GM21447 (cell line): ENCODE measurements at regions not wholly inside any gene's neighbourhood (a gene's known extent, or its start where the extent isn't known, plus 50 kb on each side); places are given as distances from the start of the nearest gene placed in this dataset.
A peak's percentile ranks its signal among the peaks of the same experiment; 100 is the strongest.
"Not testable (repeated sequence)": the region's sequence is repeated elsewhere in the genome, so short reads cannot be mapped to it uniquely, and the experiment has no call there.

ENCODE experiments used
- ATAC-seq: cut with Tn5 transposase; IDR thresholded peaks from one replicate; pipeline ENCODE4 v1.9.1; 2021; ENCODE audit not compliant: unreplicated experiment

- ATAC-seq: no peak
These were observed 189.0 kb upstream of the HES1 start for GRCh38 chr3:193946945-193947344.

GRCh38 chr3:193947596-193947995 is 188.4 kb upstream of the HES1 start:
- no peak for ATAC-seq

DNA sequence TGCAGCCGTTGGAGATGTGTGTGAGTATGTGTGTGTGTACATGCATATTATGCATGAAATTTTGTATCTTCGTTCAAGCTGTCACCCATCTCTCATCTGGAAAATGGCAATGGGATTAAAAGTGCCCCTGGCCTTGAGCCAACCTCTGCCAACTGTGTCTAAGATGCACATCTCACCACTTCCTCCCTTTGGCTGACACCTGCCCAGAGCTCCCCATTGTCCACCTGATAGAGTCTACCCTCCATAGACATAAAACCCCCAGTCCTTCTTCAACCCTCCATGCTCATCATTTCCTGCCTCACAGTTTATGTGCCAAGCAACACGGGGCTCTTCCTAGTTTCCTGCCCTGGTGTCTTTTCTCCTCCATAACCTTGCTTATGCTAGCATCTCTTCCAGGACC is 187.5 kb upstream of the HES1 start:
- ATAC-seq: no peak

GRCh38 chr3:193951859-193952258 is 184.1 kb upstream of the HES1 start:
- ATAC-seq: no peak

- no peak for ATAC-seq
These were observed 181.2 kb upstream of the HES1 start for GRCh38 chr3:193954752-193955151.

DNA sequence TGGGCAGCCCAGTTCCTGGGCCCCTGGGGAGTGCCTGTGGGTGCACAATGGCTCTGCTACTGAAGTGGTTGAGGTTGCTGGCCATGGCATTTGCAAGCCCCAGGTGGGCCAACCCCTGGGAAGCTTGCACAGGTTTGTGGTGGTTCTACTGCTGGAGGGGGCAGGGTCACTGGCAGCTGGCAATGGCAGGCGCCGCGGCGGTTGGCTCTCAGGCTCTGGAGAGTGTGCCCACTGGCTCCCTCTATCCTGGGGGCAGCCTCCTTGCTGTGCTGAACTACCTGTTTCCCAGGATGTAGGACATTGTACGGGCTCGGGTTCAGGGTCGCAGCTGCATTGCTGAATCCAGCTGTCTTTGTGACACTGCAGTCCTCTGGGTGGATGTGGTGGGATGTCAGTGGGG is 180.2 kb upstream of the HES1 start:
- ATAC-seq: no peak

DNA sequence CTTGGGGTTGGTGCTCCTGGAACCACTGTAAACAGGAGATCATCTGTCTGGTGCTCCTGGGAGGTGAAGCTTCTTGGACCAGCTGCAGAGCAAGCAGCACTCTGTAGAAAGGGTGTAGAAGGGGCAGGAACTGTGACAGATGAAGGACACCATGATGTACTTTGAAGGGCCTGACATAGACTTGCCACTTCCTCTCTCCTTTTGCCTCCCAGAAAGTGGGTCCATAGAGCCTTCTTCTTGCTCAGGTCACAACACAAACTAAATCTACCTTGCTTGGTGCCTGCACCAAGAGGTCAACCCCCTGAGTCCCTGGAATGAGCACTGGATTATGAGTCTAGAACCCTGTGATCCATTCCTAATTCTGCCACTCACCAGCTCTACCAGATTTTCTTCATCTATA is 176.1 kb upstream of the HES1 start:
- ATAC-seq: no peak

DNA sequence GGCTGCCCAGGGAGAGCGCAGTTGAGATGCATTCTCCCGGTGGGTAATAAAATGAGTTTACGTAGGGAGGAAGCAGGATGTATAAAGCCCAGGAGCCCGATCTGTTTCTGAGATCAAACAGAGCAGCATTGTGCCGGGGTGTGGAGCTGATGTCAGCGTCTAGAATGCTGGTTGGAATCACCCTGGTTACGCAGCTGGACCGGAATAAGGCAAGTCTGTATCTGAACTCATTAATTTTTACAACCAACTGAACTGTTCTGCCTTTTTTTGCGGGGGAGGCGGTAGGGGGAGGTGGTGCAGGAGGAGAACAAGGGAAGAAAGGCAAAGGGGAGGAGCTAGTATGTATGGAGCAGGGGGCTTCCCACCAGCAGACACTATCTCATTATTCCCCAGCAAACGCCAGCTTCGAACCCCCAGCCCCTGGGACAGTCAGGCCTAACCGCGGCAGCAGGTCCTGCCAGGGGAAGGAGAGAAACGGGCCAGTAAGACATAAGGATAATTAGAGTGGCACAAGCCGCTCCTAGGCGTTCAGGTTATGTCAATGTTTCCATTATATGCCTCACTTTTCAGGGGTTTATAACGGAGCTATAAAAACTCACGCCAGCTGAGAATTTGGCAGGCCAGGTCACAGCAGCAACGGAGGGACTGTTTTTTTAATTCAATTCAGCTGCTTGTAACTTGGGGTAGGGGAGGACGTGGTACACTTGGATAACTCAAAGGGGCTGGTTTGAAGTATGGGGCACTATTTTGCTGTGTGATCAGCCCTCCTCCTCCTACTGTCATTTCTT is 175.3 kb upstream of the HES1 start:
- ATAC-seq: no peak

GRCh38 chr3:193962986-193963685 is 172.8 kb upstream of the HES1 start:
- ATAC-seq: no peak

DNA sequence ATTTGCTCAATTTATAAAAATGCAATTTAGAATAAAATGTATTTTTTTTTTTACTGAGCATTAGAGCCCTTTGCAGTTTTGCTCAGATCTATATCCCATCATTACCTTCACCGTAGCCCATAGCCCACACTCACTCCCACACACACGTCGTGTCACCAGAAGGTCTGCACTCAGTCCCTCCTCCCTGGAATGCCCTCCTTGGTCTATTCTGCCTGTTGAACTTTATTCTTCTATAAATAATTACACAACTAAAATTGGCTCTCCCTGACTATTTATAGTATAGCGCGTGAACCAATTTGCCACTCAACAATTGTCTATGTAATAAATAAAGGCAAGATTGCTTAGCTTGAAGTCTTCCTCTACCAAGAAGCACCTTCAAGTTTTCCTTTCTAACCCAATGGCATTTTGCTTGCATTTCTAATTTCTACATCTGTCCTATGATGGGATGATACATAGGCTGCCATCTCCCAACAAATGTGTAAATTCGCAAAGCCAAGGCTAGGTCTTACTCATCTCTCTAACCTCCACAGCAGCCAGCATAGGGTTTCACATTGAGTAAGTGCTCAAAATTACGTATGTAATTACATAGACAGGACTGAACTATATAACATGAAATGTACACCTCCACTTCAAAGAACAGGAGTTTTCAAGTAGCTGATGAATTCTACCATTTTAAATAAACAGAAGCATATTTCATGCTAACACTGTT is 172.0 kb upstream of the HES1 start:
- peak; percentile 84 for ATAC-seq

GRCh38 chr3:193964517-193964880 is 171.4 kb upstream of the HES1 start:
- ATAC-seq: no peak

GRCh38 chr3:193968380-193968974 is 167.5 kb upstream of the HES1 start:
- ATAC-seq: no peak

GRCh38 chr3:193970131-193970772 is 165.7 kb upstream of the HES1 start:
- not testable (repeated sequence) for ATAC-seq

GRCh38 chr3:193970773-193971206 is 165.2 kb upstream of the HES1 start:
- peak; percentile 25 for ATAC-seq

GRCh38 chr3:193971261-193971751 is 164.6 kb upstream of the HES1 start:
- peak; percentile 80 for ATAC-seq

DNA sequence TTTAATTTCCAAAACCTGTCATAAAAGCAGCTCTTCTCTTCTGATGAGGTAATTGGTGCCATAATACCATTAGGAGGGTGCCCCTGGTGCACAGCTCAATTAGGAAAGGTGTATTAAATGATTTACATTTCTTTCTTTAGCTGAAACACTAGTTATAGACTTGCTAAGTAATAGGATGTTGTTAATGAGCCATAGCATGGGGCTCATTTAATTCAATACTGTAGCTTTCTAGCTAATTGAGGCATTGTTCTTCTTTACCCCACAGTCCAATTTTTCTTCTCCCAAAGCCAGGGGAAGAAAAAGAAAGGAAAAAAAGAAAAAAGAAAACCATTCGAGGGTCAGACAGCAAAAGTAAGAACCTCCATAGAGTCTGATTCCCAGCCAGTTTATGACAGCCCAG is 164.0 kb upstream of the HES1 start:
- ATAC-seq: no peak

DNA sequence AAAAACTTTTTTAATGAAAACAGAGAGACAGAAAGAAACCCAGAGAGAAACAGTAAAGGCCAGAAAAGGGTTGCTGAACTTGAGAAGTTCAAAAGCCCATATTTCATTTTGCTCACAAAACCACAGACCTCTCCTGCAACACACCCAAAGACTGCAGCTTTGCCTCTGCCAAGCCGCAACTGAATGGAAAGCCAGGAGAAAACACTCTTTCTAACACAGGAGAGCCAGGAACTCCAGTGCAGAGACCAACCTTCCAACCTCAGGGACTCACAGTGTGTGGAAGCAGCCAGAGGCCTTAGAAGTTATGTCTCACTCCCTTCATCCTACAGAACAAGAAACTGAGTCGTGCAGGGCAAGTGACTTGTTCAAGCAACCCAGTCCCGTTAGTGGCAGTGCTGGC is 163.1 kb upstream of the HES1 start:
- no peak for ATAC-seq

DNA sequence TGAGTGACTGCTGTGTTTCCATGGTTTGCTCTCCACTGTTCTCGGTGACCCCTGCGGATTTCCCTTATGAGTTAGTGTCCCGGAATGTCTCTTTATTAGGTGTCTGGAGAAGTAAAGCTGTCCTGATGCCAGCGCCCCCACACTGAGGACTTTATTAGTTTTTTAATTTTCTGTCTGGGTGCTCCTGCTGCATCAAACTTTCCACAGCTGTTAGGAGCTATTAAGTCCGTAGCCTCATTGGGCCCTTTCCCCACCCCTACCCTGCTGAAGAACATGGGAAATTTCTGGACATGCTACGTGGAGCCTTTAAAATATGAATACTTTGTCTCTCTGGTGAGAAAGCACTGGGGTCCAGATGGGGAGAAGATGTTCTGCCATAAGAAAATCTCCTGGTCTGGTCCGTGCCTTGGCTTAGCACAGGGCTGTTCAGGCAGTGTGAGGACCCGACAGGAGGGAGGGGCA is 161.7 kb upstream of the HES1 start:
- no peak for ATAC-seq

DNA sequence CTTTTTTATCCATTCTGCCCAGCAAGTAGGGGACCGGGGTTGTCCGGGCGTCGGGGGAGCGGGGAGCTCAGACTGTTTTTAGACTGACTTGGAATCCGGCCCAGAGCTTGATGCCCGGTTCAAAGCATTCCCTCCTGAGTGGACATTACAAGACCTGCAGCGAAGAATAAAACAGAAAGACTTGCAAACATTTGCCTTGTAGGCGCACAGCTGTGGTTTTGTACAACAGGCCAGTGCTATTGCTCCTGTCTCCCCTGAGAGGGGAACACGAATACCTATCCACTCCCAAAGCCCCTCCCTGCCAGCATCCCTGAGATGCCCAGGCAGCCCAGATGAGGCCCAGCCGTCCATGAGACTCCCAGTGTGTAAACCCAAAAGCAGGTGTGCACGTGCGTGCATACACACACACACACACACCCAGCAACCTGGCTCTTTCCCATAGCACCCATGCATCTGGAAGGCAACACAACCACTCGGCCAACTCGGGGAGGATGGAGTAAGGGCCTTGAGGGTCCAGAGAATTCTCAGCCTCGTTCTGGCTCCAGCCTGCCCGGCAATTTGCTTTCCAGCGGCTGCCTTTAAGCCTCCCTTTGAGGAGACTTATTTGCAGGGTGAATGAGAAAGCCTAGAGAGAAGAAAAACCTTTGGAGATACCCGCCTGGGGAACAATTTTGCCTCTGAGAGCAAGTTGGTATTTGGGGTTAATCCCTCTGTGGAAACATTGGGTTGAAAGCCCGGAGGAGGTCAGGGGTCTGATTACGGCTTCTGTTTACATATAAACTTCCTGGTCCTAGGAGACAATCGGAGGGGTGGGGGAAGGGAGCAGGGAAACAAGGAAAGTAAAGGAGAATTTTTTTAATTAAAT is 161.0 kb upstream of the HES1 start:
- no peak for ATAC-seq

DNA sequence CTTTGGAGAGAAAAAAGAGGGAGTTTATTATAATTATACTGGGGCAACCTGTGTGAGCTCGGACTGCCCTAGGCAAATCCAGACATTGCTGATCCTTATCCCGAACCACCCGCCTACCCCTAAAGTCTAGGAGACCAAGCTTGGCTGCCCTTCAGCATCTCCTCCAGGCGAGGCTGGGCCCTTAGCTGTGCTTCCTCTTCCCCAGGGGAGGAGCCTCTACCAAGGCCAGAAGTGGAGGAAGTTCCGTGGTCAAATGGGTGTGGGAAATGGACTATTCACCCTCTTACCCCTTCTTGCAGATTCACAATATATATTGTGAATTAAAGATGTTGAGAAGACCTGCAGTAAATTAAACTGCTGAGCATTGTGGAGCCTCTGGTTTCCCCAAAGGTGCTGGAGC is 158.3 kb upstream of the HES1 start:
- no peak for ATAC-seq
